ENCODE measurements at regions not wholly inside any gene's neighbourhood (a gene's known extent, or its start where the extent isn't known, plus 50 kb on each side); places are given as distances from the start of the nearest gene placed in this dataset.
A peak's percentile ranks its signal among the peaks of the same experiment; 100 is the strongest.

DNA sequence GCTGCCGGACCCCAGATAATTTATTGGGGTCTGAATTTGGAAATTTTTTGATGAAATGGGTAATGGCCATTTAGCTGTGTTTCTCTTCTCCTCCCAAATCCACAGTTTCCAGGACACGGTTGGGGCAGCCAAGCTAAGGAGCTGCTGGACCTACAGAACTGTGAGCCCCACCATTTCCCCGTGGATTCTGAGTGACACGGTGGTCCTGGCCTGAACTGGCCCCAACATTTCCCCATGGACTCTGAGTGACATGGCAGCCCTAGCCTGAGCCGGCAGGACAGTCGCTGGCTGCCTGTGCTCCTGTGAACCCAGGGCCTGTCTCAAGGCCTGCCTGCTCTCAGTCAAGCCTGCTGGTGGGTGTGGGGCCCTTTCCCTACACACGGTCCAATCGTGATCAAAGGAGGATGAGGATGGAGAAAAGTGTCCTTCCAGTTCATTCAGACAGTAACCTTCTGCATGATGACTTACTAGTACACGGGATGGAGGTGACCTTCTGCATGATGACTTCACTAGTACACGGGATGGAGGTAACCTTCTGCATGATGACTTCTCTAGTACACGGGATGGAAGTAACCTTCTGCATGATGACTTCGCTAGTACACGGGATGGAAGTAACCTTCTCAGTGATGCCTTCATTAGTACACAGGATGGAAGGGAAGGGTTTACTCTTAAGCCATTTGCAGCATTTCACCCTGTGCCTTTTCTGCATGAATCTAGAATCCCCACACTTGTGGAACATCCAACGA, 359.9 kb downstream of the GLRX3 start:
- ATAC-seq (peak in 2 of 4 donors; percentile 42 to 49), DNase-seq (no peak)
- Histone ChIP-seq H3K9me3 (no peaks in the 10 kb centered on the region), H3K4me1 (no peaks in the 10 kb centered on the region), H3K27me3 (no peaks in the 10 kb centered on the region), H3K27ac (no peak overlapping the region), H3K36me3 (no peaks in the 10 kb centered on the region), H3K4me3 (no peak overlapping the region)
- intact Hi-C loops (cut with DNase I): no loop called here
- TF ChIP-seq POLR2A (IDR thresholded peaks at IDR 0.05) (no peak), CTCF (IDR thresholded peaks at IDR 0.05) (no peak)
- WGBS (ENCODE audit: insufficient coverage, low coverage, low lambda C conversion rate, missing lambda C conversion rate): 72% methylated on average over 9 of the region's 14 CpGs

GRCh38 chr10:130497056-130498010, 361.1 kb downstream of the GLRX3 start:
- Histone ChIP-seq H3K4me3 (no peak overlapping the region), H3K27ac (no peak overlapping the region), H3K36me3 (no peaks in the 10 kb centered on the region), H3K9me3 (no peaks in the 10 kb centered on the region), H3K4me1 (no peaks in the 10 kb centered on the region), H3K27me3 (no peaks in the 10 kb centered on the region)
- no peak for ATAC-seq
- TF ChIP-seq POLR2A (IDR thresholded peaks at IDR 0.05): no peak
- TF ChIP-seq CTCF (IDR thresholded peaks at IDR 0.05): no peak
- intact Hi-C loops (cut with DNase I): no loop called here
- peak in 2 of 3 donors; percentile 23 to 31 for DNase-seq
- 71% methylated on average over 14 of the region's 21 CpGs for WGBS (ENCODE audit: insufficient coverage, low coverage, low lambda C conversion rate, missing lambda C conversion rate)

GRCh38 chr10:130498042-130498441, 361.9 kb downstream of the GLRX3 start:
- Histone ChIP-seq H3K9me3 (no peaks in the 10 kb centered on the region), H3K36me3 (no peaks in the 10 kb centered on the region), H3K4me1 (no peaks in the 10 kb centered on the region), H3K27me3 (no peaks in the 10 kb centered on the region), H3K27ac (no peak overlapping the region), H3K4me3 (no peak overlapping the region)
- ATAC-seq (no peak), DNase-seq (peak in 2 of 3 donors; percentile 34 to 42)
- intact Hi-C loops (cut with DNase I): no loop called here
- TF ChIP-seq POLR2A (IDR thresholded peaks at IDR 0.05) (no peak), CTCF (IDR thresholded peaks at IDR 0.05) (no peak)
- WGBS (ENCODE audit: insufficient coverage, low coverage, low lambda C conversion rate, missing lambda C conversion rate): 37% methylated on average over 3 of the region's 7 CpGs

GRCh38 chr10:130498934-130499333, 362.7 kb downstream of the GLRX3 start:
- H3K4me3 ChIP-seq: no peak overlapping the region
- WGBS (ENCODE audit: insufficient coverage, low coverage, low lambda C conversion rate, missing lambda C conversion rate): 40% methylated on average over 4 of the region's 8 CpGs
- ATAC-seq (no peak), DNase-seq (peak in 1 of 3 donors; percentile 25)
- TF ChIP-seq POLR2A (IDR thresholded peaks at IDR 0.05): no peak
- no peak for TF ChIP-seq CTCF (IDR thresholded peaks at IDR 0.05)
- intact Hi-C loops (cut with DNase I): no loop called here
- H3K9me3 ChIP-seq: no peaks in the 10 kb centered on the region
- H3K27ac ChIP-seq: no peak overlapping the region
- no peaks in the 10 kb centered on the region for H3K4me1 ChIP-seq
- no peaks in the 10 kb centered on the region for H3K27me3 ChIP-seq
- H3K36me3 ChIP-seq: no peaks in the 10 kb centered on the region

All from right lobe of liver (tissue), 6 donors.